ENCODE measurements at regions not wholly inside any gene's neighbourhood (a gene's known extent, or its start where the extent isn't known, plus 50 kb on each side); places are given as distances from the start of the nearest gene placed in this dataset.

DNA sequence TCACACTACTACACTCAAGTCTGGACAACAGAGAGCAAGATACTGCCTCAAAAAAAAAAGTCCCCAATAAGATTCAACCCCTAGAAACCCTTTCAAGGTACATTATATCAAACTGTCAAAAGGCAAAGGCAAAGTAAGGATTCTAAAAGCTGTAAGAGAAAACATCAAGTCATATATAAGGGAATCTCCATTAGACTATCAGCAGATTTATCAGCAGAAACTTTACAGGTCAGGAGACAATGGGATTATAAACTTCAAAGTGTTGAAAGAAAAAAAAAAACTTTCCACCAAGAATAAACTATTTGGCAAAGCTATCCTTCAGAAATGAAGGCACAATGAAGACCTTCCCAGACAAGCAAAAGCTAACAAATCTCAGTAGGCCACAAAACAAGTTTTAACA, 63.5 kb upstream of the DMRT1 start:
- no peak for DNase-seq

- DNase-seq = no peak
These were observed 57.3 kb upstream of the DMRT1 start for GRCh38 chr9:784202-784601.

GRCh38 chr9:784916-785315, 56.6 kb upstream of the DMRT1 start:
- DNase-seq = no peak

DNA sequence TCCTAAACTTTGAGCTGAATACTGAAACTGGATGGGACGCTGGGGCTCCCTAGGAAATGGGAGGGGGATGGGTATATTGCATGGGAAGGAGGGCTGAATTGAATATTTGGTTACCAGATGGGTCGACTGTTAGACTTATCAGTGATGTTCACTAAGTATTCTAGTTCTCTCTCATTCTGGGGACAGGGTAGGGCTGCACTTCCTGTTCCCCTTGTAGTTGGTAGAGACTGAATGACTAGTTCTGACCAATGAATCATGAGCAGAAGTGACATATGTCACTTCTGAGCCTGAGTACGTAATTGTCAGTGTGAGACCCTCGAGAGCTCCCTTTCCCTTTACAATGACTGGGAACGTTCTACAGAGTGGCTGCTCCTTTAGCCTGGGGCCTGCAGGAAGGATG, 55.5 kb upstream of the DMRT1 start:
- DNase-seq = no peak

DNA sequence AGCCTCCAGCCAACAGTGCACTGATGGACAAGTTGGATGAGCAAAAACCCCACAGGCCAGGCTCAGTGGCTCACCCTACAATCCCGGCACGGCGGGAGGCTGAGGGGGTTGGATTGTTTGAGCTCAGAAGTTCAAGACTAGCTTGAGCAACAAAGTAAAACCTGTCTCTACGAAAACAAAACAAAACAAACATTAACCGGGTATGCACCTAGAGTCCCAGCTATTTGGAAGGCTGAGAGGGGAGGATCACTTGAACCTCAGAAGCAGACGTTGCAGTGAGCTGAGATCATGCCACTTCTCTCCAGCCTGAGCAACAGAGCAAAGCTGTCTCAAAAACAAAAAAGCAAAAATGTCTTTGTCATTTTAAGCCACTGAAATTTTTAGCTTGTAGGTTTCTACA, 55.1 kb upstream of the DMRT1 start:
- DNase-seq = no peak

DNA sequence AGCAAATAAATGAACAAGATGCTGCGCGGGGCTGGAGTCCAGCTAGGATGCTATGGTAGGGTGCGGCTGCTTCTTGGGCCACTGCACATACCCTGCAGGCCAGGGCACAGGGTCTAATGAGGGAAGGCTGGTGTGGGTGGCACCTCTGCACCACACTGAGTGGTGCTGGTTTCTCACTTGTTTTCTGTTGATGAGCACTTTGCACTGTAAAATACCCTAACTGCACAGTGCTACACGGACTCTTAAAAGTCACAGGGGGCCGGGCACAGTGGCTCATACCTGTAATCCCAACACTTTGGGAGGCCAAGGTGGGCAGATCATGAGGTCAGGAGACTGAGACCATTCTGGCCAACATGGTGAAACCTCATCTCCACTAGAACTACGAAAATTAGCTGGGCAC, 52.7 kb upstream of the DMRT1 start:
- DNase-seq = no peak
